NT2/D1 (cell line): ENCODE measurements at regions not wholly inside any gene's neighbourhood (a gene's known extent, or its start where the extent isn't known, plus 50 kb on each side); places are given as distances from the start of the nearest gene placed in this dataset.

Source experiments
- YY1 ChIP-seq: IDR thresholded peaks from 2 replicates; pipeline ENCODE4 v1.6.1; 2011; ENCODE audit not compliant: insufficient read length, insufficient read depth
- ZNF274 ChIP-seq: IDR thresholded peaks from 2 replicates; pipeline ENCODE4 v1.6.1; 2011; ENCODE audit warnings: mild to moderate bottlenecking, low read depth, low read length

GRCh38 chr20:60249436-60249835 is 291.2 kb downstream of the CDH26 start:
- no peak for TF ChIP-seq YY1
- TF ChIP-seq ZNF274, result no peak
